ENCODE measurements at regions not wholly inside any gene's neighbourhood (a gene's known extent, or its start where the extent isn't known, plus 50 kb on each side); places are given as distances from the start of the nearest gene placed in this dataset.

DNA sequence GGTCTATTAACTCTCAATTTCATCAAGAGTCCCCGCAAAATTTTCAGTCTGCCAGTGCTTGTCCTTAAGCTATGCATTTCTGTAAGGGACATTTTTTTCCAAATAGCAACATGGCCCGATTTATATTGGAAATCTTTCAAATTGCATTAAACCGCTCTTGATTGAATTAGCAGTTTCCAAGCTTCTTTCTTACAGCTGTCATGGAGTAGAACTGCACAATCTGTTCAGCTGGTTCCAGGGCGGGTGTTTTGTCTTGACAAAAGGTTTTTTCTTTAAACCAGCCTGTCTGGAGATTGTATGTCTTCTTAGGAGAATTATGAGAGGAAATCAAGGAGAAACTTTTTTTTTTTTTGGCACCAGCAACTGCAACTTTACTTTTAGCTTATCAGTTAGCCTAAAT is 185.8 kb downstream of the ALG10B start:
- Histone ChIP-seq H3K79me2 (replicated peaks; ENCODE audit: insufficient read depth, low read length) (no peaks in the 10 kb centered on the region), H4K20me1 (ENCODE audit: insufficient read depth) (no peaks in the 10 kb centered on the region), H3K9me3 (ENCODE audit: low read length) (peaks cover 2% of the 10 kb centered on the region), H2AFZ (ENCODE audit: low read depth, low read length) (no peak overlapping the region), H3K36me3 (ENCODE audit: insufficient read depth, low read length) (no peaks in the 10 kb centered on the region), H3K27ac (ENCODE audit: low read length) (no peak overlapping the region), H3F3A (ENCODE audit: insufficient read depth, low read length, poor library complexity, severe bottlenecking) (no peaks in the 10 kb centered on the region), H3K9ac (ENCODE audit: low read length) (no peak overlapping the region), H3K27me3 (ENCODE audit: insufficient read depth, low read depth, low read length) (no peaks in the 10 kb centered on the region), H3K4me3 (ENCODE audit: low read length) (no peak overlapping the region), H3K9me2 (ENCODE audit: insufficient read depth, low read length) (no peaks in the 10 kb centered on the region), H3K4me2 (ENCODE audit: low read length) (no peak overlapping the region)
- TF ChIP-seq REST (IDR thresholded peaks at IDR 0.05; ENCODE audit: borderline replicate concordance) (no peak), MXI1 (conservative IDR thresholded peaks at IDR 0.05; ENCODE audit: poor library complexity, severe bottlenecking) (no peak), POLR2AphosphoS5 (IDR thresholded peaks at IDR 0.05) (no peak), RAD21 (conservative IDR thresholded peaks at IDR 0.05) (no peak), SMC3 (conservative IDR thresholded peaks at IDR 0.05; ENCODE audit: poor library complexity) (no peak), EZH2 (IDR thresholded peaks at IDR 0.05; ENCODE audit: borderline replicate concordance, insufficient read depth, low read length, poor library complexity, severe bottlenecking) (no peak)
- TF ChIP-seq, protein P1, sequence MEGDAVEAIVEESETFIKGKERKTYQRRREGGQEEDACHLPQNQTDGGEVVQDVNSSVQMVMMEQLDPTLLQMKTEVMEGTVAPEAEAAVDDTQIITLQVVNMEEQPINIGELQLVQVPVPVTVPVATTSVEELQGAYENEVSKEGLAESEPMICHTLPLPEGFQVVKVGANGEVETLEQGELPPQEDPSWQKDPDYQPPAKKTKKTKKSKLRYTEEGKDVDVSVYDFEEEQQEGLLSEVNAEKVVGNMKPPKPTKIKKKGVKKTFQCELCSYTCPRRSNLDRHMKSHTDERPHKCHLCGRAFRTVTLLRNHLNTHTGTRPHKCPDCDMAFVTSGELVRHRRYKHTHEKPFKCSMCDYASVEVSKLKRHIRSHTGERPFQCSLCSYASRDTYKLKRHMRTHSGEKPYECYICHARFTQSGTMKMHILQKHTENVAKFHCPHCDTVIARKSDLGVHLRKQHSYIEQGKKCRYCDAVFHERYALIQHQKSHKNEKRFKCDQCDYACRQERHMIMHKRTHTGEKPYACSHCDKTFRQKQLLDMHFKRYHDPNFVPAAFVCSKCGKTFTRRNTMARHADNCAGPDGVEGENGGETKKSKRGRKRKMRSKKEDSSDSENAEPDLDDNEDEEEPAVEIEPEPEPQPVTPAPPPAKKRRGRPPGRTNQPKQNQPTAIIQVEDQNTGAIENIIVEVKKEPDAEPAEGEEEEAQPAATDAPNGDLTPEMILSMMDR (IDR thresholded peaks at IDR 0.05; ENCODE audit: poor library complexity, severe bottlenecking): no peak

DNA sequence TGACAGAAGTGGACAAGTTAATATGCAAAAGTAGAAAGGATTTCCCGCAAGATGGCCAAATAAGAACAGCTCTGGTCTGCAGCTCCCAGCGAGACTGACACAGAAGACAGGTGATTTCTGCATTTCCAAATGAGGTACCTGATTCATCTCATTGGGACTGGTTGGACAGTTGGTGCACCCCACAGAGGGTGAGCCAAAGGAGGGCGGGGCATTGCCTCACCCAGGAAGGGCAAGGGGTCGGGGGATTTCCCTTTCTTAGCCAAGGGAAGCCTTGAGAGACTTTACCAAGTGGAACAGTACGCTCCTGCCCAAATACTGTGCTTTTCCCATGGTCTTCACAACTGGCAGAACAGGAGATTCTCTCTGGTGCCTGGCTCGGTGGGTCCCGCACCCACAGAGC is 191.3 kb downstream of the ALG10B start:
- Histone ChIP-seq H3K27ac (ENCODE audit: low read length) (no peak overlapping the region), H2AFZ (ENCODE audit: low read depth, low read length) (no peak overlapping the region), H3K79me2 (replicated peaks; ENCODE audit: insufficient read depth, low read length) (no peaks in the 10 kb centered on the region), H3F3A (ENCODE audit: insufficient read depth, low read length, poor library complexity, severe bottlenecking) (no peaks in the 10 kb centered on the region), H3K4me3 (ENCODE audit: low read length) (no peak overlapping the region), H3K27me3 (ENCODE audit: insufficient read depth, low read depth, low read length) (no peaks in the 10 kb centered on the region), H3K9me2 (ENCODE audit: insufficient read depth, low read length) (no peaks in the 10 kb centered on the region), H4K20me1 (ENCODE audit: insufficient read depth) (no peaks in the 10 kb centered on the region), H3K9ac (ENCODE audit: low read length) (no peak overlapping the region), H3K9me3 (ENCODE audit: low read length) (no peaks in the 10 kb centered on the region), H3K4me2 (ENCODE audit: low read length) (no peak overlapping the region), H3K36me3 (ENCODE audit: insufficient read depth, low read length) (no peaks in the 10 kb centered on the region)
- TF ChIP-seq, protein P1 (IDR thresholded peaks at IDR 0.05; ENCODE audit: poor library complexity, severe bottlenecking): no peak
- no peak for TF ChIP-seq SMC3 (conservative IDR thresholded peaks at IDR 0.05; ENCODE audit: poor library complexity)
- no peak for TF ChIP-seq POLR2AphosphoS5 (IDR thresholded peaks at IDR 0.05)
- TF ChIP-seq REST (IDR thresholded peaks at IDR 0.05; ENCODE audit: borderline replicate concordance): no peak
- no peak for TF ChIP-seq RAD21 (conservative IDR thresholded peaks at IDR 0.05)
- TF ChIP-seq MXI1 (conservative IDR thresholded peaks at IDR 0.05; ENCODE audit: poor library complexity, severe bottlenecking): no peak
- no peak for TF ChIP-seq EZH2 (IDR thresholded peaks at IDR 0.05; ENCODE audit: borderline replicate concordance, insufficient read depth, low read length, poor library complexity, severe bottlenecking)
- TF ChIP-seq EP300 (conservative IDR thresholded peaks at IDR 0.05; ENCODE audit: poor library complexity, severe bottlenecking): no peak
- no peak for TF ChIP-seq TAF1 (IDR thresholded peaks at IDR 0.05; ENCODE audit: low read depth)

Data from neural cell (in vitro differentiated cells).